HCT116 (cell line): ENCODE measurements at regions not wholly inside any gene's neighbourhood (a gene's known extent, or its start where the extent isn't known, plus 50 kb on each side); places are given as distances from the start of the nearest gene placed in this dataset.

Experiments
- ATF3 ChIP-seq: IDR thresholded peaks from 2 replicates; pipeline ENCODE4 v1.6.1; 2012
- CEBPB ChIP-seq: IDR thresholded peaks from 2 replicates; pipeline ENCODE4 v1.6.1; 2012; ENCODE audit warnings: low read depth
- CTCF ChIP-seq, 3 experiments: fragments of 200-600 bp in 1 of 3; sonication (generic) in 1 of 3; IDR thresholded peaks in 2 of 3; conservative IDR thresholded peaks in 1 of 3; 2 replicates each; pipeline ENCODE4 v1.5.1; 2012 to 2017; ENCODE audit warnings: low read depth in 2 of 3, low read length in 2 of 3, antibody characterized with exemption in 1 of 3, borderline replicate concordance in 1 of 3, control low read depth in 1 of 3, mild to moderate bottlenecking in 1 of 3, mixed read lengths in 1 of 3, mixed run types in 1 of 3, moderate library complexity in 1 of 3; ENCODE audit not compliant: insufficient read depth in 1 of 3
- EGR1 ChIP-seq: IDR thresholded peaks from 2 replicates; pipeline ENCODE4 v1.6.1; 2012; ENCODE audit warnings: low read depth
- EZH2 ChIP-seq: fragments of 200-600 bp; sonication (generic); IDR thresholded peaks from 2 replicates; pipeline ENCODE4 v1.6.1; 2017; ENCODE audit warnings: antibody characterized with exemption, mixed run types
- POLR2A ChIP-seq: IDR thresholded peaks from 2 replicates; pipeline ENCODE4 v1.7.0; 2011; ENCODE audit warnings: borderline replicate concordance; ENCODE audit not compliant: insufficient read depth, insufficient read length; ENCODE audit errors: extremely low read depth
- REST ChIP-seq: IDR thresholded peaks from 2 replicates; pipeline ENCODE4 v1.6.1; 2012; ENCODE audit warnings: low read depth
- SP1 ChIP-seq: IDR thresholded peaks from 2 replicates; pipeline ENCODE4 v1.6.1; 2012; ENCODE audit warnings: low read depth
- SRF ChIP-seq: IDR thresholded peaks from 2 replicates; pipeline ENCODE4 v1.6.1; 2012; ENCODE audit warnings: low read depth
- YY1 ChIP-seq: IDR thresholded peaks from 2 replicates; pipeline ENCODE4 v1.6.1; 2011; ENCODE audit warnings: low read length, low read depth, moderate library complexity, mild to moderate bottlenecking; ENCODE audit not compliant: insufficient replicate concordance; ENCODE audit errors: extremely low read depth
- ZBTB33 ChIP-seq: IDR thresholded peaks from 2 replicates; pipeline ENCODE4 v1.6.1; 2011; ENCODE audit warnings: mild to moderate bottlenecking, low read length, moderate library complexity; ENCODE audit not compliant: insufficient replicate concordance; ENCODE audit errors: extremely low read depth
- ZFX ChIP-seq: fragments of 450-650 bp; IDR thresholded peaks from 2 replicates; pipeline ENCODE4 v1.6.1; 2017
- ZNF274 ChIP-seq: fragments of 200-500 bp; sonication (Bioruptor generic); IDR thresholded peaks from 2 replicates; pipeline ENCODE4 v1.6.1; 2014; ENCODE audit warnings: mild to moderate bottlenecking, low read depth, low read length, inconsistent platforms

- TF ChIP-seq SP1 = no peak
- no peak for TF ChIP-seq EGR1
- no peak for TF ChIP-seq CTCF (IDR thresholded peaks at IDR 0.05 in 2 of 3, conservative IDR thresholded peaks at IDR 0.05 in 1 of 3; ENCODE audit: borderline replicate concordance in 1 of 3, insufficient read depth in 1 of 3, low read depth in 2 of 3, low read length in 2 of 3)
- TF ChIP-seq ZFX = no peak
- TF ChIP-seq REST = no peak
- no peak for TF ChIP-seq ZNF274
- TF ChIP-seq ATF3 = no peak
- no peak for TF ChIP-seq EZH2
- no peak for TF ChIP-seq SRF
- no peak for TF ChIP-seq CEBPB
- TF ChIP-seq ZBTB33 = no peak
- no peak for TF ChIP-seq YY1
- TF ChIP-seq POLR2A = no peak
Measured at GRCh38 chr6:150800674-150801314, 64.7 kb upstream of the MTHFD1L start.
